Fibroblast of skin of left biceps (primary cell): ENCODE measurements at regions not wholly inside any gene's neighbourhood (a gene's known extent, or its start where the extent isn't known, plus 50 kb on each side); places are given as distances from the start of the nearest gene placed in this dataset.

Source experiments
- DNase-seq, 2 experiments: peaks; one replicate each; pipeline ENCODE4 v3.0.0-alpha.2; 2013; ENCODE audit warnings: low read depth in 2 of 2

GRCh38 chr15:55026381-55026780 lies 170.4 kb downstream of the RSL24D1 start:
- no peak for DNase-seq

- DNase-seq = no peak
Measured at GRCh38 chr15:55017635-55018034, 179.1 kb downstream of the RSL24D1 start.

- DNase-seq = no peak
Measured at GRCh38 chr15:55016225-55016624, 180.5 kb downstream of the RSL24D1 start.

GRCh38 chr15:55015093-55015445 lies 181.7 kb downstream of the RSL24D1 start:
- DNase-seq = no peak

- DNase-seq = no peak
Measured at GRCh38 chr15:55014391-55015092, 182.2 kb downstream of the RSL24D1 start.

- DNase-seq = no peak
Measured at GRCh38 chr15:55008421-55008820, 188.3 kb downstream of the RSL24D1 start.

GRCh38 chr15:55007561-55007960 lies 189.2 kb downstream of the RSL24D1 start:
- no peak for DNase-seq

- no peak for DNase-seq
Measured at GRCh38 chr15:55005679-55006078, 191.1 kb downstream of the RSL24D1 start.

GRCh38 chr15:55003965-55004873 lies 192.5 kb downstream of the RSL24D1 start:
- DNase-seq = no peak

- DNase-seq = no peak
Measured at GRCh38 chr15:54998661-54999060, 198.1 kb downstream of the RSL24D1 start.

GRCh38 chr15:54990793-54991192 lies 205.9 kb downstream of the RSL24D1 start:
- no peak for DNase-seq

- DNase-seq = no peak
Measured at GRCh38 chr15:54987881-54988280, 208.9 kb downstream of the RSL24D1 start.

GRCh38 chr15:54979964-54980363 lies 216.8 kb downstream of the RSL24D1 start:
- DNase-seq = no peak

- DNase-seq = no peak
Measured at GRCh38 chr15:54962637-54963036, 234.1 kb downstream of the RSL24D1 start.

- no peak for DNase-seq
Measured at GRCh38 chr15:54960266-54960665, 236.5 kb downstream of the RSL24D1 start.

- DNase-seq = no peak
Measured at GRCh38 chr15:54941417-54941816, 255.3 kb downstream of the RSL24D1 start.

GRCh38 chr15:54917312-54917711 lies 279.4 kb downstream of the RSL24D1 start:
- no peak for DNase-seq

- DNase-seq = no peak
Measured at GRCh38 chr15:54915380-54915779, 281.4 kb downstream of the RSL24D1 start.

GRCh38 chr15:54884312-54884711 lies 312.4 kb downstream of the RSL24D1 start:
- DNase-seq = no peak

GRCh38 chr15:54859982-54860381 lies 336.8 kb downstream of the RSL24D1 start:
- no peak for DNase-seq

- DNase-seq = no peak
Measured at GRCh38 chr15:54854667-54855066, 342.1 kb downstream of the RSL24D1 start.

- no peak for DNase-seq
Measured at GRCh38 chr15:54850101-54850500, 346.6 kb downstream of the RSL24D1 start.

GRCh38 chr15:54843006-54843405 lies 353.7 kb downstream of the RSL24D1 start:
- DNase-seq = no peak
